ENCODE measurements at regions not wholly inside any gene's neighbourhood (a gene's known extent, or its start where the extent isn't known, plus 50 kb on each side); places are given as distances from the start of the nearest gene placed in this dataset.

GRCh38 chr5:12246036-12246435 lies 341.8 kb upstream of the CTNND2 start:
- H3K4me3 Mint-ChIP-seq: no peak overlapping the region
- no peaks in the 10 kb centered on the region for H3K36me3 ChIP-seq (ENCODE audit: insufficient read depth)
- ATAC-seq: no peak

GRCh38 chr5:12245429-12245828 lies 341.2 kb upstream of the CTNND2 start:
- no peak for ATAC-seq
- H3K27me3 ChIP-seq (ENCODE audit: insufficient read depth): peaks cover 10% of the 10 kb centered on the region
- no peaks in the 10 kb centered on the region for H3F3A ChIP-seq (replicated peaks; ENCODE audit: low read depth)
- no peak overlapping the region for H2AFZ ChIP-seq
- no peaks in the 10 kb centered on the region for H3K36me3 ChIP-seq (ENCODE audit: insufficient read depth)
- DNase-seq (ENCODE audit: low spot score): no peak
- H3K36me3 Mint-ChIP-seq (ENCODE audit: low read depth): no peaks in the 10 kb centered on the region
- H3K27ac Mint-ChIP-seq: no peak overlapping the region
- H3K27ac ChIP-seq (ENCODE audit: low read depth): no peak overlapping the region
- no peaks in the 10 kb centered on the region for H3K9me3 Mint-ChIP-seq
- H4K20me1 ChIP-seq (replicated peaks; ENCODE audit: insufficient read depth): no peaks in the 10 kb centered on the region
- H3K4me2 ChIP-seq: no peak overlapping the region
- H3K79me2 ChIP-seq (replicated peaks; ENCODE audit: insufficient read depth): no peaks in the 10 kb centered on the region
- no peak overlapping the region for H3K4me3 ChIP-seq
- H3K4me1 ChIP-seq (ENCODE audit: insufficient read depth): peaks cover 9% of the 10 kb centered on the region; the same call in 1 of the 2 replicates
- no peaks in the 10 kb centered on the region for H3K27me3 Mint-ChIP-seq (ENCODE audit: insufficient read depth, low read depth, poor library complexity)
- H3K4me1 Mint-ChIP-seq: peaks cover 12% of the 10 kb centered on the region
- TF ChIP-seq EZH2 (IDR thresholded peaks at IDR 0.05; ENCODE audit: low read depth, unreplicated experiment) (no peak), EZH2phosphoT487 (IDR thresholded peaks at IDR 0.05; ENCODE audit: unreplicated experiment) (no peak), CREB1 (CRISPR knock-in tag; IDR thresholded peaks at IDR 0.05; ENCODE audit: low read depth) (no peak), POLR2AphosphoS5 (IDR thresholded peaks at IDR 0.05; ENCODE audit: low read depth) (no peak)
- H3K4me3 Mint-ChIP-seq: no peak overlapping the region
- no peaks in the 10 kb centered on the region; the same call in 1 of the 2 replicates for H3K9me2 ChIP-seq (ENCODE audit: insufficient read depth)

More at GRCh38 chr5:12246036-12246435, 341.8 kb upstream of the CTNND2 start:
- H3K4me2 ChIP-seq: no peak overlapping the region
- H3F3A ChIP-seq (replicated peaks; ENCODE audit: low read depth): no peaks in the 10 kb centered on the region
- H4K20me1 ChIP-seq (replicated peaks; ENCODE audit: insufficient read depth): no peaks in the 10 kb centered on the region
- H2AFZ ChIP-seq: no peak overlapping the region
- H3K79me2 ChIP-seq (replicated peaks; ENCODE audit: insufficient read depth): no peaks in the 10 kb centered on the region
- no peak overlapping the region for H3K4me3 ChIP-seq
- H3K27ac ChIP-seq (ENCODE audit: low read depth): no peak overlapping the region
- H3K4me1 ChIP-seq (ENCODE audit: insufficient read depth): peaks cover 9% of the 10 kb centered on the region; the same call in 1 of the 2 replicates
- no peaks in the 10 kb centered on the region; the same call in 1 of the 2 replicates for H3K9me2 ChIP-seq (ENCODE audit: insufficient read depth)
- no peak for DNase-seq (ENCODE audit: low spot score)
- no peaks in the 10 kb centered on the region for H3K9me3 Mint-ChIP-seq
- peaks cover 12% of the 10 kb centered on the region for H3K4me1 Mint-ChIP-seq
- no peaks in the 10 kb centered on the region for H3K36me3 Mint-ChIP-seq (ENCODE audit: low read depth)
- no peak overlapping the region for H3K27ac Mint-ChIP-seq
- H3K27me3 Mint-ChIP-seq (ENCODE audit: insufficient read depth, low read depth, poor library complexity): no peaks in the 10 kb centered on the region
- TF ChIP-seq STAT1 (IDR thresholded peaks at IDR 0.05; ENCODE audit: unreplicated experiment) (no peak), ZNF114 (CRISPR knock-in tag; IDR thresholded peaks at IDR 0.05) (no peak)
- peaks cover 4% of the 10 kb centered on the region; the same call in 1 of the 2 replicates for H3K27me3 ChIP-seq (ENCODE audit: insufficient read depth)

GRCh38 chr5:12242950-12243888 lies 339.0 kb upstream of the CTNND2 start:
- H3K4me3 Mint-ChIP-seq: no peak overlapping the region
- ATAC-seq (no peak), DNase-seq (ENCODE audit: low spot score) (no peak)
- peaks cover 32% of the 10 kb centered on the region for H3K27me3 ChIP-seq (ENCODE audit: insufficient read depth)
- no peak overlapping the region for H3K27ac ChIP-seq (ENCODE audit: low read depth)
- no peaks in the 10 kb centered on the region for H3K9me3 Mint-ChIP-seq
- no peaks in the 10 kb centered on the region for H3K79me2 ChIP-seq (replicated peaks; ENCODE audit: insufficient read depth)
- peaks cover under 1% of the 10 kb centered on the region for H3K27me3 Mint-ChIP-seq (ENCODE audit: insufficient read depth, low read depth, poor library complexity)
- H3K4me1 Mint-ChIP-seq: peaks cover 19% of the 10 kb centered on the region
- TF ChIP-seq EZH2 (IDR thresholded peaks at IDR 0.05; ENCODE audit: low read depth, unreplicated experiment): no peak
- TF ChIP-seq ZNF114 (CRISPR knock-in tag; IDR thresholded peaks at IDR 0.05): no peak
- no peak overlapping the region for H3K4me3 ChIP-seq
- 0 out of 2 replicates have a peak, but pooled peaks cover 3% of the 10 kb centered on the region for H4K20me1 ChIP-seq (replicated peaks; ENCODE audit: insufficient read depth)
- no peaks in the 10 kb centered on the region for H3K9me2 ChIP-seq (ENCODE audit: insufficient read depth)
- H3K36me3 Mint-ChIP-seq (ENCODE audit: low read depth): no peaks in the 10 kb centered on the region
- no peak overlapping the region for H3K27ac Mint-ChIP-seq
- H3K36me3 ChIP-seq (ENCODE audit: insufficient read depth): no peaks in the 10 kb centered on the region
- H3K4me2 ChIP-seq: no peak overlapping the region
- H3F3A ChIP-seq (replicated peaks; ENCODE audit: low read depth): no peaks in the 10 kb centered on the region
- H3K4me1 ChIP-seq (ENCODE audit: insufficient read depth): peaks cover 15% of the 10 kb centered on the region
- H2AFZ ChIP-seq: no peak overlapping the region

Measured in GM23338 (cell line).